ENCODE measurements at regions not wholly inside any gene's neighbourhood (a gene's known extent, or its start where the extent isn't known, plus 50 kb on each side); places are given as distances from the start of the nearest gene placed in this dataset.

- TF ChIP-seq CTCF (IDR thresholded peaks at IDR 0.05) (no peak), REST (IDR thresholded peaks at IDR 0.05; ENCODE audit: insufficient read depth in 1 of 2, low read depth in 2 of 2, low read length in 1 of 2) (no peak), POLR2AphosphoS5 (IDR thresholded peaks at IDR 0.05; ENCODE audit: low read depth, low read length) (no peak)
These were observed 222.2 kb downstream of the TMEM167A start for GRCh38 chr5:82854956-82855355.
